ENCODE measurements at regions not wholly inside any gene's neighbourhood (a gene's known extent, or its start where the extent isn't known, plus 50 kb on each side); places are given as distances from the start of the nearest gene placed in this dataset.

DNA sequence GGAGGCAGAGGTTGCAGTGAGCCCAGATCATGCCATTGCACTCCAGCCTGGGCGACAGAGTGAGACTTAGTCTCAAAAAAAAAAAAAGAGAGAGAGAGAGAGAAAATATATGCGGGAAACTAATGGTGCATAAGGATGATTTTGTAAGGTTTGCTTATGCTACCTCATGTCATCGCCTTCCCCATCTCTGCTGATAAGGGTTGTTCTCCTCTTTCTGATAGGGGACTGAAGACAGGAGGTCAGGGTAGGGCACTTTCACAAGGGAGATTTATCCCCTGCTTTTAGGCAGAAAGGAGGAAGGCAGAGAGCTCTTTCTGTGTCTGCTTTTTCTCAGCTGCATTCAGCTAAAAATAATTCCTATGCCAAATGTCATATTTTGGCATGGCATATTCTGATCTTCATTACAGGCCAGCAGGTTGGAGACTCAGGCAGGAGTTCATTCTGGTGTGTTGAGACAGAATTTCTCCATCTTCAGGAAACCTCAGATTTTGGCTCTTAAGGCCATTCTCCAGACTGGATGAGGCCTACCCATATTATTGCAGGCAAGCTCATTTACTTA lies 220.2 kb downstream of the AUH start:
- DNase-seq, result no peak

DNA sequence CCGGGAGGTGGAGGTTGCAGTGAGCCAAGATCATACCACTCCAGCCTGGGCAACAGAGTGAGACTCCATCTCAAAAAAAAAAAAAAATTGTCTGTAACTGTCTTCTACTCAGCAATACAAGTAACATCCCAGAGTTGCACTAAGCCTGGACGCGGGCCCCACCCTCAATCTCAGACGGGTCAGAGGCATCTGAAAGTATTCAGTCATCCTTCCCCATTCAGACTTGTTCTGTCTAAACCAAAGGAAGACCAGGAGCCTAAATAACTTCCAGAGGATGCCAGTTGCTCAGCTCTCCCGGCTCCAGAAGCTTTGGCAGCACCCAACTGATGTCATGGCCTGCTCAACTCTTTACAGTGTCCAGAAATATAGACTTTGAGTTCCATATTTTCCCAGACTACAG lies 218.6 kb downstream of the AUH start:
- DNase-seq, result no peak

DNA sequence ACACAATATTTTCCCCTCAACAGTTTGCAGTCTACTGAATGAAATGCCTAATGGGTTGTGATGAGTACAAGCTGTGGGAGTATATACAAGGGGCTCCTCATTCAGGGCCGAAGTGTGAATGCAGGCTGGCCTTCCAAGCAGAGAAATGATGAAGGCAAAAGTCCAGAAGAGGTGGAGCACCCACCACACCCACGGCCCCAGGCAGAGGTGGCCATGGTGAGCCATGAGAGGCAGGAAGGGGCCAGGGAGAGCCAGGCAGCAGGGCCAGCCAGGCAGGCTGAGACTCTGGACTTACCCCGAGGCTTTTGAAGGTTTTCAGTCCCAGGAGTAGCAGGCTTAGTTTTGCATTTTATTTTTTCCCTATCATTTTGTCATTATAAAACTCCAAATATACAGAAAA lies 218.1 kb downstream of the AUH start:
- DNase-seq, result no peak

DNA sequence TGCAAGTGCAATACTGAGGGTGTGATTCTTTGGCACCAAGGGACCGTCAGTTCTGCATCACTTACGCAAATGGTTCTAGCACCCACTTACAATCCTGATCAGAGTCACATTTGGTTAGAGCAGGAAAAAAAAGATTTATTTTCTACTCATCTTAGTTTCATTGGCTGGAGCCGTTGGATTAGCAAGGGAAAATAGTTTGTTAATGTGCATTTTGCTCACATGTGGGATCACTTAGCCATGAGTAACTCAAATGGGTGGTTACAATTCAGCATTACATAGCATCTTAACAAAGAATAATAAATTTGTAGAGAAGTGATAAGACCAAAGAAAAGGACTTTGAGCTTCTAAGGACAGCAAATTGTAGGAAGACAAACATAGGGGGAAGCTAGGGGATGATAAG lies 216.9 kb downstream of the AUH start:
- DNase-seq, result no peak

DNA sequence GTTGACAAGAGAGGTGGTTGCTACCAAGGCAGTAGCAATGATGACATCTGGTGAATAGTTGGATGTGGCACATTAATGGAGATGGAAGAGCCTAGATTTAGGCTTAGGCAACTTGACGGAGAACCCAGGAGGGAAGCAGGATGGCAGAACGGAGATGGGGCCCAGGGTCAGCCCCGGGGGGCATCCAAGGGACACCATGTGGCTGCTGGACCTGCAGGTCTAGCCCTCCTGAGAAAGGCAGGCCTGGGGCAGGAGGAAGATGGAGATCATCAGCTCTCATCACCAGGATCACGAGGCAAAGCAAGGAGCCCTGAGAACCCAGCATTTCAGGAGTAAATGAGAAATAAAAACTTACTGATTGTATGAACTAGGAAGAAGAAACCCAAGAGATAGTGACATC lies 216.2 kb downstream of the AUH start:
- DNase-seq, result no peak

DNA sequence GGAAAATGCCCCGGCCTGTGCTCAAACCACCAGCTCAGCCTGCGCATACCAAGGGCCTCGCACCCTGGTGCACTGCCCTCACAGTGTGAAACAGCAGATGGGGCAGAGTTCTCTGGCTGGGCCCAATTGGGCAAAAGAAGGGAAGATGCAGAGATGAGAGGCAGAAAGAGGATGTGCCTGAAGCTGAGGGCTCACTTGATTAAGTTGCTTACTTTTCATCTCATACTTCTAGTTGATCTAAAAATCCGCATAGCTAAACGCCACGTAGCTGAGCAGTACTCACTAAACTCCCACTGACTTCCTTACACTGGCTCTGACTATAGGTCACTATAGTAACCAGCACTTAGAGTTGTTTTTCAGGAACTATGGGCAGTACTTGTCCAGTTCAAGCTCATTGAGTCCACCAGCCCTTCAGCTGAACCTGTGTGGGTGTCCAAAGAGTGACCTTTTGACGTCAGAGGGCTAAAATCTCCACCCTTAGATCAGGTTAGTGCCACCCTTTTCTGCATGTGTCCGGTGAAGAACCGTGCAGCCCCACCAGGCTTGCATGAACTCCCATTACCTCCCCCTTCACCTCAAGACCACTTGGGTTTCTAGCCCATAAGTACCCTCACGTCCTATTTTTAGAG lies 215.2 kb downstream of the AUH start:
- DNase-seq, result no peak

DNA sequence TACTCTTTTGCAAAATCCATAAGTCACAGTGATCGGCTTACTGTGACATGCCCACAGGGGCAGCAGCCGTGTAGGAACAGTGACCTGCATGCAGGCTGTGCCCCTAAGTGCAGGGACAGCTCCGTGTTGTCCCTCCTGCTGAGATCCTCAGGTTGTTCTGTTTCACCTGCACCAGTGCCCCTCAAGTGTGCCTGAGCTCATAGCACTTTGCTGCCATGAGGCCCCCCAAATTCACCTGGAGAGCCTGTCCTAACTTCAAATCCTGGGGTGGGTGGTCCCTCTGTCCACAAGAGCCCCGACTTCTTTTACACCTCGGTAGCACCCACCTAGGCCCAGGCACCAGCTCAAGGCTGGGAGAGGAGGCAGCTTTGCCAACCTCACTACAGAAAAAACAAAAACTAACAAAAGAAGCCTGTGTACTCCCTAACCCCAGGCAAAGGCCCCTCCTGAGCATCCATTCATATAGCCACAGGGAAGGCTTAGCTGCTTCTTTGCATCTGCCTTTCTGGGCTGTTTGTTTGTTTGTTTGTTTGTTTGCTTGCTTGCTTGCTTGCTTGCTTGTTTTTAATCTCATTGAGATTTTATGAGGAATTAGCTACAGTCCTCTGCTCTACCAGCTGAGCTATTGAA lies 214.5 kb downstream of the AUH start:
- DNase-seq, result no peak

DNA sequence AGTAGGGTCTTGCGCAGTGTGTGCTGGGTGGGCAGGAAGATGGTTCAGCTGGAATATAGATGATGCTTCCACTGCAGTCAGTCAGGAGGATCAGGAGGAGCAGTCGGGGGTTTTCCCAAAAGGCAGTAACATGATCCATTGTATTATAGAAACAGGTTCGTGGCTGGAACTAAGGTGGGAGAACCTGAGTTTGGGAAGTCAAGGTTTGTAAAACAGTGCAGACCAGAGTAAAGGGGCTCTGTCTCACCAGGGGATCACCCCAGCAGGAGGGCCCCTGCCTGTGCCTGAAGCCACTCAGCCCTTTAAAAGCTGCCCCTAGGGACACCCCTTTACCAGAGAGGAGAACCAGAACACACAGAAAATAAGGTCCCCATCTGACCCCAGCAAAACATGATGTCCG lies 213.4 kb downstream of the AUH start:
- no peak for DNase-seq

DNA sequence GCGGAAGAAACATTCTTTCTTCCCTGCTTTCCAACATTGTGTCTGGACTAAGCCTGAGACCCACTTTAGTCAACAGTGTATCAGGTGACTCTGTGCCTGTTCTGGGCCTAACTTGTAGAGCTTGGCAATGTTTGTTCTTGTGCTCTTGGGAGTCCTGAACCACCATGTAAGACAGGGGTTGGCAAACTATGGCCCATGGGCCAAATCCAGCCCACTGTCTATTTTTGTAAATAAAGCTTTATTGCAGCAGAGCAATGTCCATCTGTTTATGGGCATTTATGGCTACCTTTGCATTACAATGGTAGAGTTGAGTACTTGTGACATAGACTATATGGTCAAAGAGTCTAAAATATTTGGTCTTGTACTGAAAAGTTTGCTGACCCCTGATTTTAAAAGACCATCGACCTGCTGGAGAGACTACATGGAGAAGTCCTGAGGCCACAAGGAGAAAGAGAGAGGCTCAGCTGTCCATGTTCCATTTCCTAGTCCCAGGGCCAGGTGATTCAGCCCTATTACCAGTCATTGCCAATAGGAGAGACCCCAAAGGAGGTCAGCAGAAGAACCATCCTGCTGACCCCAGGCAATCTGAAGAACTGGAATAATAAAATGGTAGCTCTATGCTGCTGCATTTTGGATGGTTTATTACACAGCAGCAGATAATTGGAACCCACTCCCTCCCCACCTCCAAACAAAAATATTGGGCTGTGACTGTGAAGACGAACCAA lies 211.3 kb downstream of the AUH start:
- DNase-seq, result no peak

DNA sequence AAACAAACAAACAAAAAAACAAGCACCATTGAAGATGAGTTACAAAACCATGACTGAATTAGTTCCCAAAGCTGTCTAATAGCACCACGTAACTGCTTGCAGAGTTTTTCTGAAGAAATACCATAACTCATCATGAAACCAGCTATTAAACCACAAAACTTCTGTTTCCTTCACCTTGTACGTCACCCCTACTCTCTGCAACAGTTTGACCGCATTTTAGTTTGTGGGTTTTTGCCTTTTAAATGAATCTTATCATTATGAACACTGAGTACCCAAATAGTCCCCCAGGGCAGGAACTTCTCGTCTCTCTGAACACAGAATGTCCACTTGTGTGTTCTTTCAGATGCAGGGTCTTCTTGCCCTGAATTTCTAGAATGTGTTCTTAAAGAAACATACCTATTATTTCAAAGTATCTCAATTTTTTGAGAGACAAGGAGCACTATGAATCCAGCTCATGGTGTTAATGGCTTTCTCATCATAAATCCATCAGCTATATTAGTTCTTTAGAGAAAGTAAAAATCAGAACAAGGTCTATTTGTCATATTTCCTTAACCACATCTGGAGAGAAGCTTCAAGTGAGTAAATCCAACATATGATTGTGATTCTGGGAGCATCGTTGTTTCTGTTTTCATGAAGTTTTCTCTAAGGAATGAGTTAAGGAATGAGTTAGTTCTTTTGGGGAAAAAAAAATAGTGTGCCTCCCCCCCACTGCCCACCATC lies 210.6 kb downstream of the AUH start:
- no peak for DNase-seq

DNA sequence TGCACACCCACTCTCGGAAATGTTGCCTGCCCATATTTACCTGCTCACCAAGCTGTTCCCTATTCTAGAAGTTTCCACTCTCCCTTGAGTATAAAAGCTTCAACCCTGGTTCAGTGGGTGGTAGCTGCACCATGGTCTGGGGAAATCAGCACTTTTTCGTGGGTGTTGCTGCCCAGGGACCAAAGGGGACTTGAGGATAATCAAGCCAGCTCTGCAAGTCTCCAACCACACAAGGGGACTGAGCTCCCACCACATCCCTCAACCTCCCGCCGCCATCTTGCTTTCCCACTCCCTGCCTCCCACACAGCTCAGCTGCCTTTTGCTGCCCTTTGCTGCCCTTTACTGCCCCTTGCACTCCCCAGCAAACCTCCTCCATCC lies 210.0 kb downstream of the AUH start:
- no peak for DNase-seq

DNA sequence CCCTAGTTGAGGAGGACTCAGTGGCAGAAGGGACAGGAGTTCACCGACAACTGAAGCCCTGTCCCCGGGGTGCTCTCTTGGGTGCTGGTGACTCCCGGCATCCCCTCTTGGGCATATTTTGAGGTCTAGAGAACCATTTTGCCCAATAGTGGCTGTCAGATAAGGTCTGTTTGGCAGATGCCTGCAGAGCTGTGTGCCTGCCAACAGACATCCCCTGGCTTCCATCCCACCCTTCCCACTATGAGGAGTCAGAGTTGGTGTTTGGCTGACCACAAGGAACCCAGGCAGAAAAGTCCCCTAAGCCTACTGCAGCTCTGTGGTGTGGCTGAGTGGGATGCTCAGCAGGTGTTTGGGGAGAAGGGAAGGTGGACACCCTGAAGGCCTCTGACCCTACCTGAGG lies 207.0 kb downstream of the AUH start:
- DNase-seq, result no peak

DNA sequence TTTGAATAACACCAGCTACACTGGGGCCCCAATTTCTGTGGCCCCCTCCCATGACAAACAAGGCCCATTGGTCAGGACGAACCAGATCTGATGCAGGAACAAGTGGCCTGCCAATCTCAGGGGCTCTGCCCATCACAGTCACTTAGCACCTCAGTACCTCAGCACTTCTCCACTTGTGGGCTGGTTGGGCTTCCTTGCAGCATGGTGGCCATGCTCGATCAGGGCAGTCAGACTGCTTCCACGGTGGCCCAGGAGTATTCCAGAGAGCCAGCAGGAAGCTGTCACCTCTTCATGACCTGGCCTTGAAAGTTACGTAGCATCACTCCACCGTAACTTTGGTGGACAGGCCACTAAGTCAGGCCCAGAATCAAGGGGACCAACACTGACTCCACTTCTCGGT lies 206.5 kb downstream of the AUH start:
- DNase-seq, result no peak

DNA sequence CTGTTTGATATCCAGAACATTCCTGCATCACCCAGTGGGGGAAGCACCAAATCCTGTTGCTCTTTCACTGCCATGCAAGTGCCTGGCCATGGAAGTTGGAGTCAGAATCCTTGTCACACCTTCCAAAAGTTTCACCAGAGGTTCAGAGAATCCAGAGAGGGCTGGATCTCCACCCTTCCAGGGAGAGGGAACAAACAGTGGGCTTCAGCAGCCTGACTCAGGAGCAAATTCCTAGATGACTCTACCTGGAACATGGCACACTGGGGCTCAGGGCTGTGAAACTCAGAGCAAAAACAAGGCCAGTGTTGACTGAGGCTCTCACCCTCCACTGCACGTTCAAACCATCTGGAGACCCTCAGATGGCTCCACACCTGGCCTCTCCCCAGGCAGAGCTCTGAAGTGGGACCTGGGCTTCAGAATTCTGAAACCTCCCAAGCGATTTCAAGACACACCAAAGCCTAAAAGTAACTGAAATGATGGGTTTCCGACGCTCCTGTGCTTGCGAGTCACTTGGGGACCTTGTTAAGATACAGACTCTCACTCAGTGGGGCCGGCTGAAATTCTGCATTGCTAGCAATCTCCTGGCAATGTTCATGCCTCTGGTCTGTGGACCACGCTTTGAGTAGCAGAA lies 205.9 kb downstream of the AUH start:
- no peak for DNase-seq

DNA sequence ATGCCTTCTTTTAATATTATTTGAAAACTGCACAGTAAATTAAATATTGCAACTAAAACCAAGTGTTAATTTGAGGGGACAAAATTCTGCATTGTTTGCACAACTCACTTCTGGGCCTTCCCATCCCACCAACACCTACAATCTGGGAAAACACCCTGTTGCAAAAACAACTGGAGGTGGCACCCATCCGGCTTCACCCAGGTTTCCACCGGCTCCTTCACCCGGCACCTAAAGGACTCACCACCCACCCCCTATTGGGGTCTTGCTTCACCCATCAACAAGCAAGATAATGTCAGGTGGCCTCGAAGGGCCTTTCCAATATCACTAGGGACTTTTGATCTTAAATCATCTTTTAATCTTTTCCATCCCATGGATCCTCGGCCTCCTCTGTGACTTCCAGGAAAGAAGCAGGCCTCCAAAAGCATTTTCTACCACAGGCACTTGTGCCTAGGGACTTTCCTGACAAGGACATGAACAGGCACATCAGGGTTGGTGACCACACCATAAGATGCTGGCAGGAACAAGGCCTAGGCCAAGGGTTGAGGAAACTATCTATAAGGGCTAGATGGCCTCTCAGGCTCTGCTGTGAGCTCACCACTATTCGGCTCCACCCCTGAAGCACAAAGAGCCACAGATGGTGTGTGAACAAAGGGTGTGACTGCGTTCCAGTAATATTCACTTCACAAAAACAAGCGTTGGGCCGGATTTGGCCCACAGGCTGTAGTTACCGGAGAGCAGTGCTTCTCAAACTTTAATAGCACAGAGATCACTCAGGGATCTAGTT lies 205.1 kb downstream of the AUH start:
- DNase-seq, result no peak

DNA sequence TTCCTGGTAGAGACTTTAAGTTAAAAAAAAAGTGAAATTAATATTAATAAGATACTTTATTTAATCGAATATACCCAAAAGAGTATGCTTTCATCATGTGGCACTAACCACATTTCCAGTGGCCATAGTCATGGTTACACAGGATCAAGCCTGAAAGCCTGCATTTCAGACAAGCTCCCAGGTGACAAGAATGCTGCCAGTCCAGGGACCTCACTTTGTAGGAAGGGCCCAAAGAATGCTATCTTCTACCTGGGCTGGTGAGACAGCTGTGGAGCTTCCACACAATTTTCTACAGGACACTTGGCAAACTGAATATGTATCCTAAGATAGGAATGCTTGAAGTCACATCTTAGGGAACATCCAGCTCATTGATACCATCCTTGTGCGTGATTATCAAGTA lies 203.8 kb downstream of the AUH start:
- no peak for DNase-seq

DNA sequence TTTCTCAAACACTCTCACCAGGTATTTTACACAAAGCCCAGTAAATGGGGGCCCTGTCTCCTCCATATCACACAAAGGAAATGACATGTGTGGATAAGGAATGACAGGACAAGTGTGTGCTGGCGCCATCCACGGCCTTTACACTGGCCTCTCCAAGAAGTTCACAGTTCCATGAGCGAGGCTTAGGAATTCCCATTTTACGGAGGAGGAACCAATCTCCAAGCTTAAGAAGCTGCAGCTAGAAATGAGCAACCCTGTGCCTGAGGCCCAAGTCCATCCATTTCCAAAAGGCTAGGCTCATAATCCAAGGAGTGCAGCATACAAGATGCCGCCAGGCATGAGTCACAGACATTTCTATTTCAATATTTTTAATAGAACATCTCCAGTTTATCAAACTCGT lies 203.4 kb downstream of the AUH start:
- no peak for DNase-seq

DNA sequence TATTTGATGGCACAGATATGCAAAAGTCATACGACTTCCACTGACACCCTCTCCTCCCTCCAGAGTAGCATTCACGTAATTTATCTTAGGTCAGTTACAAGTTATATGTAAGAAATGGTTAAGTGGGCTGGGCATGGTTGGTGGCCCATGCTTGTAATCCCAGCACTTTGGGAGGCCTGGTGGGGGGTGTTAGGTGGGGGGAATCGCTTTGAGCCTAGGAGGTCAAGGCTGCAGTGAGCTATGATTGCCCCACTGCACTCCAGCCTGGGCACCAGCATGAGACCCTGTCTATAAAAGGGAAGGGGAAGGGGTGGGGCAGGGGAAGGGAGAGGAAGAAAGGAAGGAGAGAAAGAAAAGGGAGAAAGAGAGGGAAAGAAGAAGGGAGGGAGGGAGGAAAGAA lies 202.8 kb downstream of the AUH start:
- no peak for DNase-seq

DNA sequence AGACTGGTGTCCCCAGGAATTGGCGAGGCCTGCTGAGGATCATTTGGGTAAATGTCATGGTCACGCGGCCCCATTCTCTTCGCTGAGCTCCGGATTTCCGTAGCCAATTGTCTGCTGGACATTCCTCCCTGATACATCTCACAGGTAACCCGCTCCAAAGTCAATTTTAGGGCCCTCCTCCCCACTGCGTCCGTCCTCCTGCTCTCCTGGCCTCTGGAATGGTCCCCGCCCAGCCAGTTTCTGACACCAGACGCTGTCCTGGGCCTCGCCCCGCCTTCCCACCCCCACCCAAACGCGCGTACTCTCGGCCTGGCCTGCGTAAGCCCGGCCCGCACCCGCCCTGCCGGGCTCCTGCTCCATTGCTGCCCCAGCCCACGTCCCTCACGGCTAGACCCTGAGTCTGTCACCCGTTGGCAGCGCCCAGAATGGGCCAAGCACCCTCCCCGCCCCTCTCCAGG lies 202.0 kb downstream of the AUH start:
- DNase-seq, result no peak

DNA sequence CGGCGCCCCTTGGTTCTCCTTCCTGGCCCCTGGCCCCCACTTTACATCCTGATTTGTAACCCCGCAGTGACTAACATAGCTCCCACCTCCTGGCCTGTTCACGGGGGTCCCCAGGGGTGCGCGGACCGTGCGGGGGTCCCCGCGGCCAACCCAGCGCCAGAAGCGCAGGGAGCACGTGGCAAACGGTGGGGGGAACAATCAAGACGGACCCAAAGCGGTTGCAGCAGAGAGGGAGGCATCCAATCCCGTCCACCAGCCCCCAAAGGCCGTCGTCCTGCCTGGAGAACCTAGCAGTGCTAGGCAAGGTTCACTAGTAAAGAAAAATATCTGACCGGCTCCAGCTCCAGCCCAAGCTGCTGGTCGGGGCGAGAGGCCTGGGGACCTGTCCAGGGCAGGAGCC lies 201.5 kb downstream of the AUH start:
- no peak for DNase-seq

DNA sequence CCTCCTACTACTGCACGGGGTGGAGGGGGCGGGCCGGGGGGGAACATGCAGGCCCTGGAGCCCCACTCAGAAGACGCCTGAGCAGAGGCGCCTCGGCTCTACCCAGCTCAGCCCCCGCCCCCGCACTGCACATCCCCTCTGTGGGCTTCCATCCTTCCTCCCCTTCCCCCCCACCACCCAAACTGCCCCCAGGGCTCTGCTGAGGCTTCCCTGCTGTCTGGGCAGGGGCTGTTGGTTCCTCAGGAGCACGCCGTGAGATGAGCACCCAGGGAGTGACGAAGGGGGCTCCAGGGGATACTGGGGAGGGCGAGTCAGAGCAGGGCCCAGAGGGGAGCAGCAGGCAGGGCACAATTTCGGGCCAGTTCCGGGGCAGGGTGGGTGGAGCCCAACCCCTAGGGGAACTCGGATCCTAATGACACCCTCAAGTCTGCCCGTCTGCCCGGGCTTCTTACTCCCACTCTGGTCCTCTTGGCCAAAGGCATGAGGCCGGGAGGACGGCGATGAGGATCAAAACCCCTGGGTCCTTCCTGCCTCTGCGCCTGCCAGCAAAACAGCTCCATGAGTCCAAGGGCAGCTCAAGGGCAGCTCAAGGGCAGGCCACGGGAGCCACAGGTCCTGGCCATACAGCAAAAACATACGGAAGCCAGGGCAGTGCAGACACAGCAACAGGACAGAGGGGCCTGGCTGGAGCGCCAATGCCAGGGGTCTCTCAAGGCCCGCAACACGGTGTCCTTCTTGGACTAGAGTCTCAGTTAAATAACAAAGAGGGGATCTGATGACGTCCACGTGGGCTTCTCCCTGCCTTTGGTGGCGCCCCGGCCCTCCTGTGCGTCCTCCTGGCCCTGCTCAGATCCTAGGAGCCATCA lies 200.9 kb downstream of the AUH start:
- DNase-seq, result no peak
